Kidney (tissue), 13 donors: ENCODE measurements at regions not wholly inside any gene's neighbourhood (a gene's known extent, or its start where the extent isn't known, plus 50 kb on each side); places are given as distances from the start of the nearest gene placed in this dataset.
A peak's percentile ranks its signal among the peaks of the same experiment; 100 is the strongest.

ENCODE experiments used
- DNase-seq, 5 donors: peaks; one replicate each; pipeline ENCODE4 v3.0.0-alpha.2; 2013 to 2020
- FAIRE-seq: peaks from 2 replicates; lab custom pipeline; 2012; peaks lifted over from hg19 to GRCh38; lab: Jason Lieb, UNC
- H3K27ac ChIP-seq, 2 donors: one replicate each; pipeline ENCODE4 v1.7.0; 2013; ENCODE audit warnings: low read depth in 2 of 2, low read length in 2 of 2, inconsistent platforms in 1 of 2
- H3K27me3 ChIP-seq: one replicate; pipeline ENCODE4 v1.7.1; 2013; ENCODE audit warnings: low read length, inconsistent platforms; ENCODE audit not compliant: control insufficient read depth, insufficient read depth
- H3K36me3 ChIP-seq, 3 donors: one replicate each; pipeline versions ENCODE4 v1.7.0 to v1.7.1; 2013; ENCODE audit warnings: low read length in 3 of 3, control low read depth in 1 of 3, inconsistent platforms in 1 of 3; ENCODE audit not compliant: insufficient read depth in 3 of 3, control insufficient read depth in 2 of 3
- H3K4me1 ChIP-seq, 3 donors: one replicate each; pipeline versions ENCODE4 v1.7.0 to v1.7.1; 2013; ENCODE audit warnings: low read length in 3 of 3, inconsistent platforms in 1 of 3, low read depth in 1 of 3; ENCODE audit not compliant: control insufficient read depth in 2 of 3, insufficient read depth in 2 of 3
- H3K4me3 ChIP-seq, 3 donors: one replicate each; pipeline versions ENCODE4 v1.7.0 to v1.8.1; 2013; ENCODE audit warnings: low read length in 3 of 3, control low read depth in 1 of 3, inconsistent platforms in 1 of 3
- H3K9ac ChIP-seq, 3 donors: one replicate each; pipeline versions ENCODE4 v1.7.0 to v1.7.1; 2013; ENCODE audit warnings: low read length in 3 of 3, control low read depth in 1 of 3, inconsistent platforms in 1 of 3
- H3K9me3 ChIP-seq, 3 donors: one replicate each; pipeline versions ENCODE4 v1.7.0 to v1.7.1; 2013; ENCODE audit warnings: low read length in 3 of 3, control low read depth in 1 of 3, inconsistent platforms in 1 of 3; ENCODE audit not compliant: control insufficient read depth in 2 of 3, insufficient read depth in 1 of 3
- CTCF ChIP-seq: IDR thresholded peaks from 3 replicates; pipeline ENCODE4 v1.5.1; 2012; ENCODE audit warnings: mild to moderate bottlenecking, moderate library complexity, borderline replicate concordance; ENCODE audit not compliant: insufficient read depth; ENCODE audit errors: extremely low read depth
- intact Hi-C: fragments of 100-400 bp; cut with DNase I; formaldehyde crosslinking; loops from one replicate; pipeline ENCODE4 v1.11.1; 2022
- donor health status: control.
- donor health status: control.
- donor health status: control.
- donor health status: control.
- donor health status: control.
- donor health status: DM: yes; HTN: yes; CAD: no.
- donor health status: Normal renal cell carcinoma (clear cell type).

GRCh38 chr16:72434159-72434558 lies 262.2 kb upstream of the PMFBP1 start:
- DNase-seq, result peak in 2 of 5 donors; percentile 3 to 4
- Histone ChIP-seq H3K27me3 (no peaks in the 10 kb centered on the region), H3K27ac (no peak overlapping the region), H3K4me3 (no peak overlapping the region), H3K9me3 (peaks cover 0 to 11% (median 10%) of the 10 kb centered on the region in 3 donors), H3K9ac (no peak overlapping the region), H3K36me3 (no peaks in the 10 kb centered on the region), H3K4me1 (no peaks in the 10 kb centered on the region)
- intact Hi-C loops, result no loop called here
- no peak for TF ChIP-seq CTCF
- FAIRE-seq, result no peak

GRCh38 chr16:72430121-72430520 lies 258.2 kb upstream of the PMFBP1 start:
- no peaks in the 10 kb centered on the region for H3K4me1 ChIP-seq
- no peak overlapping the region for H3K9ac ChIP-seq
- TF ChIP-seq CTCF, result no peak
- H3K9me3 ChIP-seq, result peaks cover 0 to 10% (median 10%) of the 10 kb centered on the region in 3 donors
- DNase-seq (no peak), FAIRE-seq (no peak)
- no peaks in the 10 kb centered on the region for H3K27me3 ChIP-seq
- intact Hi-C loops, result no loop called here
- H3K36me3 ChIP-seq, result no peaks in the 10 kb centered on the region
- no peak overlapping the region for H3K4me3 ChIP-seq
- H3K27ac ChIP-seq, result no peak overlapping the region

- DNase-seq (no peak), FAIRE-seq (no peak)
- no peak for TF ChIP-seq CTCF
- Histone ChIP-seq H3K4me1 (no peaks in the 10 kb centered on the region), H3K36me3 (no peaks in the 10 kb centered on the region), H3K27ac (no peak overlapping the region), H3K4me3 (no peak overlapping the region), H3K9ac (no peak overlapping the region), H3K27me3 (no peaks in the 10 kb centered on the region), H3K9me3 (peaks cover 0 to 6% (median 5%) of the 10 kb centered on the region in 3 donors)
- intact Hi-C loops, result no loop called here
These were observed 257.7 kb upstream of the PMFBP1 start for GRCh38 chr16:72429671-72430081.
